ENCODE measurements at regions not wholly inside any gene's neighbourhood (a gene's known extent, or its start where the extent isn't known, plus 50 kb on each side); places are given as distances from the start of the nearest gene placed in this dataset.

DNA sequence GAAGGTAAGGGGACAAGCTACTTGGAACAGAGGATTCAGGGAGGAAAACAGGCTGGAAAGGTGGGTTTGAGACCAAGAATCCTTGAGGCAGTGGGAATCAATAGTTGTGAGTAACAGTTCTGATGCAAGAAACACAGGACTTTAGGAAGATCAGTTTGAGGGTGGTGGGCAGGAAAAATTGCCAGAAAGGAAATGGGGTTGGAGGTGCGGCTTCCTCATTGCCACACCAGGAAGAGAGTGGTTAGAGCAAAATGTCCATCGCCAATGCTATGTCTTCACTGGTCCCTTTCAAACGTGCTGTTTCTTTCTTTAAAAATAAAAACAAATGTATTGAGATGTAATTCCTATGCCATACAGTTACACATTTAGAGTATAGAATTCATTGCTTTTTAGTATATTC is 57.1 kb upstream of the NOCT start:
- TF ChIP-seq, protein P1, sequence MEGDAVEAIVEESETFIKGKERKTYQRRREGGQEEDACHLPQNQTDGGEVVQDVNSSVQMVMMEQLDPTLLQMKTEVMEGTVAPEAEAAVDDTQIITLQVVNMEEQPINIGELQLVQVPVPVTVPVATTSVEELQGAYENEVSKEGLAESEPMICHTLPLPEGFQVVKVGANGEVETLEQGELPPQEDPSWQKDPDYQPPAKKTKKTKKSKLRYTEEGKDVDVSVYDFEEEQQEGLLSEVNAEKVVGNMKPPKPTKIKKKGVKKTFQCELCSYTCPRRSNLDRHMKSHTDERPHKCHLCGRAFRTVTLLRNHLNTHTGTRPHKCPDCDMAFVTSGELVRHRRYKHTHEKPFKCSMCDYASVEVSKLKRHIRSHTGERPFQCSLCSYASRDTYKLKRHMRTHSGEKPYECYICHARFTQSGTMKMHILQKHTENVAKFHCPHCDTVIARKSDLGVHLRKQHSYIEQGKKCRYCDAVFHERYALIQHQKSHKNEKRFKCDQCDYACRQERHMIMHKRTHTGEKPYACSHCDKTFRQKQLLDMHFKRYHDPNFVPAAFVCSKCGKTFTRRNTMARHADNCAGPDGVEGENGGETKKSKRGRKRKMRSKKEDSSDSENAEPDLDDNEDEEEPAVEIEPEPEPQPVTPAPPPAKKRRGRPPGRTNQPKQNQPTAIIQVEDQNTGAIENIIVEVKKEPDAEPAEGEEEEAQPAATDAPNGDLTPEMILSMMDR (IDR thresholded peaks at IDR 0.05; ENCODE audit: low read length, missing control alignments): no peak
- H3K4me3 ChIP-seq (replicated peaks; ENCODE audit: low read depth, low read length): no peak overlapping the region
- DNase-seq (ENCODE audit: low read depth): peak; percentile 33

DNA sequence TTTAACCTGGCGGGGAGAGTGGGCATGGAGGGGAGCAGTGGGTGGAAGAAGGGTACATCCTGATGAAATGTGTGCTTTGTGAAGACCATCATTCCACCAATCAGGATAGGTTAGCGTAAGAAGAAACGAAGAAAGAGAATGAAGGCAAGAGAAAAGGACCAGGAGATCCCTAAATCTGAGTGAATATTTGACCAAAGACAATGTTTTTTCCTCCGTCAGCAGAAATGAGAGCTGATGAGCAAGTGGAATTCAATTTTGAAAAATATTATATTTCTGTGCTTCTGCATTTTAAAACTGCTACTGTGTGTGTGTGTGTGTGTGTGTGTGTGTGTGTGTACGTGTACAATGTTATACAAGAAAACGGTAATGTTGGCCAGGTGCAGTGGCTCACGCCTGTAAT is 58.3 kb upstream of the NOCT start:
- TF ChIP-seq, protein P1 (IDR thresholded peaks at IDR 0.05; ENCODE audit: low read length, missing control alignments): no peak
- H3K4me3 ChIP-seq (replicated peaks; ENCODE audit: low read depth, low read length): no peak overlapping the region
- DNase-seq (ENCODE audit: low read depth): no peak

DNA sequence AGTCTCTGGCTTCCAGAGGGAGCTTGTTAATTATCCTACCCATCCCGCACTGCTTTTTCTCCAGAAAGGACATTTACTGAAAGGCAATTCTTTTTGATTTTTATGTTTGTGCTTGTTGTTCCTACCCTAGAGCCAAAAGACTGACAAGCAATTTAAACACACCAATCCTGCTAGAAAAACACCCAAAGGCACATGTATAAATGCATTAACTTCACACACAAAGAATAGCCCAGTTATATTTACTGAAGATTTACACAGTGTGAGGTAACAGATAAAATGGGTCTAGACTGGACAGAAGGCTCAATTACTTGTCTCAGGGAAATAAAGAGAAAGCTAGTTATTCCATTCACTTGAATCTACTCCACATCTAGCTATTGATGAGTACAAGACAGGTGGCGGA is 61.2 kb upstream of the NOCT start:
- no peak overlapping the region for H3K4me3 ChIP-seq (replicated peaks; ENCODE audit: low read depth, low read length)
- DNase-seq (ENCODE audit: low read depth): no peak
- TF ChIP-seq, protein P1 (IDR thresholded peaks at IDR 0.05; ENCODE audit: low read length, missing control alignments): no peak

DNA sequence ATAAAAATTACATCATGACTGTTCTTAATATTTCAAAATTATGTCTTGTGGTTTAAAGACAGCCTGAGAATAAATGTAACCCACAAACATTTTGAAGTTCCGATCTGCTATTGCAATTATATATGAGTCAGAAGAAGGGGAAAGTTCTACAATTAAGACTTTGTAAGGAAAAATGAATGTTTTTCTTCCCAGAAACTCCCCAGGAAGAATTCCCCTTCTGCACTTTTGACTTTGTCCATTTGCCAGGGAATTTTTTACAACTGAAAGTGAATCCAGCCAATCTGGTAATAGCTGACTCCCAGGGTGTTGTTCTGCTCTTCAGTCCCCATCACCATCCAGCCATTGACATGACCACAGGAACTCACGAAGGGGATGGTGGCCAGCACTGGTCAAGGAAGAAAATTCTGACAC is 61.6 kb upstream of the NOCT start:
- no peak overlapping the region for H3K4me3 ChIP-seq (replicated peaks; ENCODE audit: low read depth, low read length)
- TF ChIP-seq, protein P1 (IDR thresholded peaks at IDR 0.05; ENCODE audit: low read length, missing control alignments): no peak
- DNase-seq (ENCODE audit: low read depth): peak; percentile 93

DNA sequence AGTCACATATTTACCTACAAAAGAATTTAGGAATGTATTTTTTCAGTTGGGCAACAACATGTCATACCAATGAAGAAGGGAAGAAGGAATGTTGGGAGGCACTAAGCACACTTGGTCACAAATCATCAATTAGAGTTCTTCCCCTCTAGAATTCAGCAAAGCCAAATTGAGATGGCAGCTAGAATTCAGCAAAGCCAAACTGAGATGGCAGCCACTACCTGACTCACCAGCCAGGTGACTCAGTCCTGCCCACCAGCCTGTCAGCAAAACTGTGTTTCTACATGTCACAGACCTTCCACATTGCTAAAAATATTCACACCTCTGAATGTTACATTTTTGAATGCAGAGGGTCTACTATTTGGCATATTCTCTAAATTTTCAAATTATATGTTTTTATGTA is 63.2 kb upstream of the NOCT start:
- DNase-seq (ENCODE audit: low read depth): peak; percentile 18
- TF ChIP-seq, protein P1 (IDR thresholded peaks at IDR 0.05; ENCODE audit: low read length, missing control alignments): no peak
- no peak overlapping the region for H3K4me3 ChIP-seq (replicated peaks; ENCODE audit: low read depth, low read length)

DNA sequence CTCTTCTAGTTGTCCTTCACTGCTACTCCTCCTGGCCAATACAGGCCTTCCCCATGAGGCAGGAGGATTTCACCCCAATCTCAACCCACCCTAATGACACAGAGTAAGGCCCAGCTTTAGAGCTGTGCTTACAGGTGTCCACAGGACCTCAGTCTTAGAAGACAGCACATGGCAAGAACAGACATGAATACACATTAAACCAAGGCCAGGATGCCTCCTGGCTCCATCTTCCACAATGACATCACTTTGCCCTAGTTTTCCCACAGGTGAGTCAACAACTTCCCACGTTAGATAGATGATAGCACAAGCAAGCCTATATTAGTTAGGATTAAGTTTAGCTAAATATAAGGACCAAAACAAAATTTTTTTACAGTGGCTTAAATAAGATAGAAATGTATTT is 63.8 kb upstream of the NOCT start:
- no peak for DNase-seq (ENCODE audit: low read depth)
- H3K4me3 ChIP-seq (replicated peaks; ENCODE audit: low read depth, low read length): no peak overlapping the region
- TF ChIP-seq, protein P1 (IDR thresholded peaks at IDR 0.05; ENCODE audit: low read length, missing control alignments): no peak

DNA sequence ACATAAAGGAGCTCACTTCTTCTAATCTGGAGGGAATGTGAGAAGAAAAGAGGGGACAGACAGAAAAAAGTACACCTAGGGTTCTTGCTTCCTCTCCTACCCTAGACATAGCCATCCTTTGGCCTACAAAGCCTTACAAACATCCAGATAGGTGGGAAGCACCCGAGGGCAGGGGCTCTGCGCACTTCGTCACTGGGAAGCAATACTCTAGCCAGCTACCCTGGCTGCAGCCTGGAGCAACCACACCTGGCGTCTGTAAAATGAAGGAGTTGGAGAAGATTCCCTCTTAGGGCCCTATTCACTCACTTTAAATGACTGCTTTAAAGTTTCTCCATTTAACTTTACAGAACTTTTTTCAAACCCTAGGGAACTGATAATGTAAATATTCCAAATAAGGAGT is 65.7 kb upstream of the NOCT start:
- no peak overlapping the region for H3K4me3 ChIP-seq (replicated peaks; ENCODE audit: low read depth, low read length)
- DNase-seq (ENCODE audit: low read depth): no peak
- TF ChIP-seq, protein P1 (IDR thresholded peaks at IDR 0.05; ENCODE audit: low read length, missing control alignments): no peak

All from fibroblast of pulmonary artery (primary cell).